ENCODE measurements at regions not wholly inside any gene's neighbourhood (a gene's known extent, or its start where the extent isn't known, plus 50 kb on each side); places are given as distances from the start of the nearest gene placed in this dataset.
"Not testable (repeated sequence)": the region's sequence is repeated elsewhere in the genome, so short reads cannot be mapped to it uniquely, and the experiment has no call there.

DNA sequence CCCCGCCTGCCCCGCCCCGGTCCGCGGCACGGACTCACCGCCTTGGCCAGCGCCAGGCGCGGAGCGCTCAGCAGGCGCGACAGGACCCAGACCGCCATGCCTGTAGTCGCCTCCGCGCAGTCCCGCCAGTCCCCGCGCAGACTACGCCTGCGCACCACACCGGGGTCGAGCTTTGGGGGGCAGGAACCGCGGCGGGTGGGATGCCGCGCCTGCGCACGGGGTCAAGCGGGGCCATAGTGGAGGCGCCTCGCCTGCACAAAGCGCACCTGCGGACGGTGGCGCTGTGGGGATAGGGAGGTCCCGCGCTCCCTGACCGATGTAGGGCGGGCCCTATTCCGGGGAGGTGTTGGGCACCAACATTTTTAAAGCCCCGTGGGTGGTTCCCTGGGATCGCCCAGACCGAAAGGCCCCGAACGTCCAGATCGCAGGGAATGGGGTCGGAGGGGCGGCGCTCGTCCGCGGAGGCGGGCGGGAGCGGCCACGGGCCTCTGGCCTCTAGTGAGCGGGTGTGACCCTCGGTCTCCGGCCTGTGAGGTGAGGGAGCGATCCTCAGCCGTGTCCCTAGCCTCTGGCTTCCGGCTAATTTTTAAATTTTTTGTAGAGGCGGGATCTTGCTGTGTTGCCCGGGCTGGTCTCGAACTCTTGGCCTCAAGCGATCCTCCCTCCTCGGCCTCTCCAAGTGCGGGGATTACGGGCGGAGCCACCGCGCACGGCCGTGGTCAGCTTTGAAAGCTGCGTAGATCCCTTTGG lies 70.8 kb upstream of the LPCAT1 start:
- Mint-ChIP-seq H3K4me3 (peak overlapping the region; percentile 67), H3K27me3 (no peaks in the 10 kb centered on the region), H3K27ac (peak overlapping the region; percentile 31), H3K4me1 (peaks cover 13% of the 10 kb centered on the region), H3K36me3 (ENCODE audit: low read depth) (peaks cover 6% of the 10 kb centered on the region), H3K9me3 (ENCODE audit: low read depth) (no peaks in the 10 kb centered on the region)
- ATAC-seq (peak; percentile 89), DNase-seq (peak; percentile 84)
- POLR2A ChIA-PET: no interaction called here
- intact Hi-C loops (cut with DNase I, micrococcal nuclease): loop anchor here (1.0 to 5.0 kb wide), 5 partner anchors 47 to 1357 kb away; partner anchors contain the start of gene LPCAT1 (in 1 of the 2)
- CTCF ChIA-PET: interaction anchor here (0.9 to 1.6 kb wide), 2 partner anchors 13 to 50 kb away, joined by 3 to 6 read pairs; no protein-coding TSS in a partner anchor

DNA sequence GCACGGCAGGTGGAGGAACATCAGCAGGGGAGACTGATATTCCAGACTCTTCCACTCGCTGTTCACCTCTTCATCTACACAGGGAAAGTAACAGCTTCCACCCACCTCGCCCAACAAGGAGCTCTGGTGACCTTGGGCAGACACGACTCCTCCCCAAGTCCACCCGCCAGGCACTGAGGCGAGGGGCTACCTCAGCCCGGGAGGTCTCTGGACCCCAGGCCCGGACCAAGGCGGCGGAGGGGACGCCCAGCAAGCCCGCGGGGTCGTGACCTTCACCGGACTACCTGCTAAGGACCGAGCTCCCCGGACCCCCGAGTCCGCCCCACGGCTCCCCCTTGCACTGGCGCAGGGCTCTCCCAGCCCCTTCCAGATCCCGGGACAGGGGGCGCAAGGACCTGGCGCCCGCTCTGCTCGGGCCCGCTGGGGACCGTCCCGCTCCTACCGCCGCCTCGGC lies 70.2 kb upstream of the LPCAT1 start:
- Mint-ChIP-seq H3K27me3 (no peaks in the 10 kb centered on the region), H3K27ac (no peak overlapping the region), H3K4me1 (peaks cover 7% of the 10 kb centered on the region), H3K36me3 (ENCODE audit: low read depth) (peaks cover 4% of the 10 kb centered on the region), H3K4me3 (peak overlapping the region; percentile 67), H3K9me3 (ENCODE audit: low read depth) (no peaks in the 10 kb centered on the region)
- intact Hi-C loops (cut with DNase I, micrococcal nuclease): loop anchor here (1.0 to 5.0 kb wide), 5 partner anchors 47 to 1357 kb away; partner anchors contain the start of gene LPCAT1 (in 1 of the 2)
- POLR2A ChIA-PET: no interaction called here
- DNase-seq (peak; percentile 15), ATAC-seq (no peak)
- CTCF ChIA-PET: interaction anchor here (1.6 kb wide), 1 partner anchor 13 kb away, joined by 6 read pairs; no protein-coding TSS in a partner anchor

DNA sequence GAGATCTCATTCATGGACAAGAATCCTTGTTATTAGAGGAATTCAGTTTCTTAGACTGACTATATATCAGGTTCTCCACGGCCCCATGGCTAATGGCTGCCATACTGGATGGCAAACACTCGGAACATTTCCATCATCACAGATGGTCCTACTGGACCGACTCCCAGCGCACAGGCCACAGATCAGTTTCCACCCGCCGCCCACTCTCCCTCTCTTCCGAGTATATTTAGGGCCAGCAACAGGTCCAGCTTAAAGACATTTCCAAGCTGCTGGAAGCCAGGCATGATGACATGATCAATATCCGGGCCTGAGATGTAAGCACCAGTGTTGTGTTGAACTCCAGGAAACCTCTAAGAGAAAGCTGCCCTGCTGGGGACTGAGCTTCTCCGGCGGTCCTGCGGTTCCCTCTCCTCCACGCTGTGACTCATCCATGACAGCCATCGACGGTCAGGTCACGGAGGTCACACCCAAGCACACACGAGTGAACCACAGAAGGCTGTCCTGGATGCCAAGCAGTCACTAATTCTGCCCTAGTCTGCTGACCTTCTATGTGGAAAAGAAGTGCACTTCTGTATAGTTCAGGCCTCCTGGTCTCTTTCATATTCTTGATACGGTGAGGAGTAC lies 64.4 kb upstream of the LPCAT1 start:
- POLR2A ChIA-PET: not testable (repeated sequence)

DNA sequence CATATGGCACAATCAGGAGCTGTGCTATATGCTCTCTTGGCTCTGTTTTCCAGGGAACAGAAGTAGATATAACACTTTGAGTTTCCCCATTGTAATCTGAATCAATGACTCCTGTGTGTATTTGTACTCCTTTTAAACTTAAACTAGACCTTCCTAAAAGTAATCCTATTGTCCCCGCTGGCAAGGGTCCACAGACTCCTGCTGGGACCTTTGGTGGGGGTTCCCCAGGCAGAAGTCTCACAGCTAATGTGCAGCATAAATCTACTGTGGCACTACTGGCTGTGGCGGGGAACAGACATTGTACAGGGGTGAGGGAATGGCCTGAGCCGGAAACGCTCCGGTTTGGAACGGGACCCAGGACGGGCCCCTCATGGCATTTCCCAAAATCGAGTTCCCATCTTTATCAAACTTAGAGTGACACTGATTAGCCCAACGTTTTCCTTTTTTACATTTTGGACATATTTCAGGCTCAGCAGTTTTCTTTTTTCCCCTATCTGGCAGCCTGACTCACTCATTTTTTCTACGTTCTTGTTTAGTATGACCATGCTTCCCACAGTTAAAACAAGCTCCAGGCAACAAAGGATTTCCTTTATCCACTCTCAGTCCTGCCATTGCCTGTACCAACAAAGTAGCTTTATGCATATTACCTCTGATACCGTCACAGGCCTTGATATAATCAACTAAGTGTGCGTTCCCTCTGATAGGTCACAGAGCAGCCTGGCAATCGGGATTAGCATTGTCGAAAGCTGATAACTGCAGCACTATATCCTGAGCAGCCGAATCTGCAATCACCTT lies 59.5 kb upstream of the LPCAT1 start:
- H3K36me3 Mint-ChIP-seq (ENCODE audit: low read depth): peaks cover 23% of the 10 kb centered on the region
- intact Hi-C loops (cut with DNase I, micrococcal nuclease); ATAC-seq; CTCF ChIA-PET; H3K4me1 Mint-ChIP-seq; H3K9me3 Mint-ChIP-seq (ENCODE audit: low read depth); H3K27ac Mint-ChIP-seq; H3K4me3 Mint-ChIP-seq; POLR2A ChIA-PET; H3K27me3 Mint-ChIP-seq; DNase-seq: not testable (repeated sequence)

More for the DNA sequence above, 64.4 kb upstream of the LPCAT1 start:
- H3K4me1 Mint-ChIP-seq; H3K4me3 Mint-ChIP-seq; H3K9me3 Mint-ChIP-seq (ENCODE audit: low read depth); H3K27ac Mint-ChIP-seq; CTCF ChIA-PET; H3K27me3 Mint-ChIP-seq; ATAC-seq; DNase-seq; intact Hi-C loops (cut with DNase I, micrococcal nuclease): not testable (repeated sequence)
- peaks cover 19% of the 10 kb centered on the region for H3K36me3 Mint-ChIP-seq (ENCODE audit: low read depth)

- intact Hi-C loops (cut with DNase I, micrococcal nuclease); CTCF ChIA-PET; ATAC-seq; H3K27ac Mint-ChIP-seq; DNase-seq; H3K4me1 Mint-ChIP-seq; H3K4me3 Mint-ChIP-seq; H3K27me3 Mint-ChIP-seq; POLR2A ChIA-PET; H3K9me3 Mint-ChIP-seq (ENCODE audit: low read depth): not testable (repeated sequence)
- H3K36me3 Mint-ChIP-seq (ENCODE audit: low read depth): peaks cover 14% of the 10 kb centered on the region
Observed at GRCh38 chr5:1579389-1579788, 55.6 kb upstream of the LPCAT1 start.

- H3K27me3 Mint-ChIP-seq; H3K4me3 Mint-ChIP-seq; DNase-seq; ATAC-seq; intact Hi-C loops (cut with DNase I, micrococcal nuclease); CTCF ChIA-PET; H3K9me3 Mint-ChIP-seq (ENCODE audit: low read depth); POLR2A ChIA-PET; H3K4me1 Mint-ChIP-seq; H3K27ac Mint-ChIP-seq: not testable (repeated sequence)
- H3K36me3 Mint-ChIP-seq (ENCODE audit: low read depth): peaks cover 14% of the 10 kb centered on the region
Observed at GRCh38 chr5:1576851-1577250, 53.1 kb upstream of the LPCAT1 start.

DNA sequence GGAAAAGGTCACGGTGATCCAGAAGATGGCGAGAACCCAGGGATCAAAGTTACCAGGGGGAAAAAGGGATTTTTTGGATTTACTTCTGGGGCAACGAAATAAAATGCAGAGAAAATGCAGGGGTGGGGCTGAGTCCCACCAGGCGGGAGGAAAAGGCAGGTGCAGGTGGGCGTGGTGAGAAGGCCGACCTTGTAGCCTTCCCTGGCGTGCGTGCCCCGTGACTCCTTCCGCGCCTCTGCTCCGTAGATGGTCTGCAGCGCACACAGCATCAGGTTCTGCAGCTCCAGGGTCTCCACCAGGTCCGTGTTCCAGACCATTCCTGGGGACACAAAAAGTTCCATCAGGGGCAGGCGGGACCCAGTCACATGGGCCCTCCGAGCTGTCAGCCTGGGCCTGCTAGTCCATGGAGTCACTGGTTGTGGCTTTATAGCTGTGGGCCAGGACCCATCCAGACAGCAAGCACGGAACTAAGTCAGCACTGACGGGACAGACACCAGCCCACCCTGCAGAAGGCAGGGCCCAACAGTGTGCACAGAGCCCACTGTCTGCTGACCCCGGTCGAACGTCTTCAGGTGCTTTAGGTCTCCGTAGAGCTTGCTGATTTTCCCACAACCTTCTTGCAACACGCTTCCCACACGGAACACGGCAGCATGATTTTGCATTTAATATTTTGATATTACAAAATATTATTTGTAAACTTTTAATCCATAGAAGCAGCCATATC lies 52.4 kb upstream of the LPCAT1 start:
- DNase-seq; H3K4me1 Mint-ChIP-seq; H3K27me3 Mint-ChIP-seq; intact Hi-C loops (cut with DNase I, micrococcal nuclease); CTCF ChIA-PET; POLR2A ChIA-PET; H3K27ac Mint-ChIP-seq; ATAC-seq; H3K9me3 Mint-ChIP-seq (ENCODE audit: low read depth); H3K4me3 Mint-ChIP-seq: not testable (repeated sequence)
- H3K36me3 Mint-ChIP-seq (ENCODE audit: low read depth): peaks cover 15% of the 10 kb centered on the region

DNA sequence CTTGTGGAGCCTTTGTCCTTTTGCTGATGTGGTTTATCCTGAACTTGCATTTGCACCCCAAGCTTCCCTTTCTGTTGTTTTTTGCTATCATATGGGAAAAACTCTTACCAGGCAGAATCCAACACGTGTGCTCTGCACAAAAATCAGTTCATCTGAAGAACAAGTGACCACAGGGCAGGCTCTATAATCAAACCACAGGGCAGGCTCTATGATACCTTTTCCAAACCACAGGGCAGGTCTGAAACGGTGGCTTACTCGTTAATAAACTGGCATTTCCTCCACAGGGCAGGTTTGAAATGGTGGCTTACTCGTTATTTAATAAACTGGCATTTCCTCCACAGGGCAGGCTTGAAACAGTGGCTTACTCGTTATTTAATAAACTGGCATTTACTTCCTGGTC lies 51.7 kb upstream of the LPCAT1 start:
- POLR2A ChIA-PET; H3K4me3 Mint-ChIP-seq; DNase-seq; H3K27ac Mint-ChIP-seq; H3K27me3 Mint-ChIP-seq; H3K4me1 Mint-ChIP-seq; H3K9me3 Mint-ChIP-seq (ENCODE audit: low read depth); CTCF ChIA-PET; intact Hi-C loops (cut with DNase I, micrococcal nuclease); ATAC-seq: not testable (repeated sequence)
- H3K36me3 Mint-ChIP-seq (ENCODE audit: low read depth): peaks cover 22% of the 10 kb centered on the region

DNA sequence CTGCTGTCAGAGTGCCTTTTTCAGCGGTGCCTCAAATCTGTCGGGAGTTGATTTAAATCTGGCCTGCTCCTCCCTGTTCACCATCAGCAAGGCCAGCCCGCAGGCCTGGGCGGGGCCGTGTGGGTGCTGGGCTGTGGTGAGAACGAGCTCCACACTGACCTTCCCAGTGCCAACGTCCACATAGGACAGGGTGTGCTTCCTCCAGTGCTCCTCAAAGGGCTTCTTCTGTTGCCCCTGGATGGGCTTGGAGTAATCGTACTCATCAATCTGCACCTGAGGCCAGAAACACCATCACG lies 50.2 kb upstream of the LPCAT1 start:
- peaks cover 21% of the 10 kb centered on the region for H3K36me3 Mint-ChIP-seq (ENCODE audit: low read depth)
- H3K27ac Mint-ChIP-seq; H3K9me3 Mint-ChIP-seq (ENCODE audit: low read depth); intact Hi-C loops (cut with DNase I, micrococcal nuclease); POLR2A ChIA-PET; H3K27me3 Mint-ChIP-seq; H3K4me1 Mint-ChIP-seq; DNase-seq; CTCF ChIA-PET; H3K4me3 Mint-ChIP-seq; ATAC-seq: not testable (repeated sequence)

GRCh38 chr5:1573217-1574022 lies 49.7 kb upstream of the LPCAT1 start:
- intact Hi-C loops (cut with DNase I, micrococcal nuclease); H3K27ac Mint-ChIP-seq; ATAC-seq; CTCF ChIA-PET; H3K4me1 Mint-ChIP-seq; DNase-seq; H3K27me3 Mint-ChIP-seq; POLR2A ChIA-PET; H3K4me3 Mint-ChIP-seq; H3K9me3 Mint-ChIP-seq (ENCODE audit: low read depth): not testable (repeated sequence)
- H3K36me3 Mint-ChIP-seq (ENCODE audit: low read depth): peaks cover 16% of the 10 kb centered on the region

Measured in activated CD4-positive, alpha-beta T cell treated with anti-CD3 and anti-CD28 coated beads for 36 hours (primary cell).